ENCODE measurements at regions not wholly inside any gene's neighbourhood (a gene's known extent, or its start where the extent isn't known, plus 50 kb on each side); places are given as distances from the start of the nearest gene placed in this dataset.
"Not testable (repeated sequence)": the region's sequence is repeated elsewhere in the genome, so short reads cannot be mapped to it uniquely, and the experiment has no call there.

GRCh38 chr20:7174554-7174953, 407.1 kb downstream of the BMP2 start:
- Histone ChIP-seq H3K36me3 (ENCODE audit: control insufficient read depth, insufficient read depth, low read length) (no peaks in the 10 kb centered on the region), H3K9me3 (ENCODE audit: control insufficient read depth, insufficient read depth, low read depth, low read length) (no peaks in the 10 kb centered on the region), H3K4me3 (ENCODE audit: low read depth in 2 of 2, low read length in 2 of 2) (no peak overlapping the region), H3K27me3 (ENCODE audit: control insufficient read depth, insufficient read depth, low read length) (no peaks in the 10 kb centered on the region), H3K27ac (ENCODE audit: low read length) (no peak overlapping the region), H3K4me1 (ENCODE audit: control insufficient read depth, insufficient read depth, low read length) (no peaks in the 10 kb centered on the region)
- DNase-seq (ENCODE audit: low read depth, low spot score) (no peak), ATAC-seq (no peak)
- BruUV-seq (replicated peaks): no TSS peak
- ChIA-PET POLR2A (no interaction called here), CTCF (no interaction called here)
- in situ Hi-C loops (cut with HindIII; ENCODE audit: low pct_unique_long_range_greater_than_20kb, low sequenced_read_pairs): no loop called here
- TF ChIP-seq POLR2AphosphoS5 (IDR thresholded peaks at IDR 0.05; ENCODE audit: low read depth, low read length) (no peak), TCF7L2 (IDR thresholded peaks at IDR 0.05; ENCODE audit: low read depth, low read length) (no peak), REST (IDR thresholded peaks at IDR 0.05; ENCODE audit: insufficient read depth in 1 of 2, low read depth in 2 of 2, low read length in 1 of 2) (no peak), CTCF (IDR thresholded peaks at IDR 0.05) (no peak), SIN3A (IDR thresholded peaks at IDR 0.05; ENCODE audit: borderline replicate concordance, insufficient read depth, low read depth, low read length) (no peak)
- intact Hi-C loops (cut with micrococcal nuclease; ENCODE audit: unreplicated experiment): no loop called here

GRCh38 chr20:7175827-7176226, 408.3 kb downstream of the BMP2 start:
- H3K4me1 ChIP-seq (ENCODE audit: control insufficient read depth, insufficient read depth, low read length); CTCF ChIA-PET; ATAC-seq; H3K9me3 ChIP-seq (ENCODE audit: control insufficient read depth, insufficient read depth, low read depth, low read length); H3K4me3 ChIP-seq (ENCODE audit: low read depth in 2 of 2, low read length in 2 of 2); DNase-seq (ENCODE audit: low read depth, low spot score); in situ Hi-C loops (cut with HindIII; ENCODE audit: low pct_unique_long_range_greater_than_20kb, low sequenced_read_pairs); BruUV-seq (replicated peaks); POLR2A ChIA-PET; intact Hi-C loops (cut with micrococcal nuclease; ENCODE audit: unreplicated experiment); H3K27ac ChIP-seq (ENCODE audit: low read length); H3K36me3 ChIP-seq (ENCODE audit: control insufficient read depth, insufficient read depth, low read length); H3K27me3 ChIP-seq (ENCODE audit: control insufficient read depth, insufficient read depth, low read length): not testable (repeated sequence)

DNA sequence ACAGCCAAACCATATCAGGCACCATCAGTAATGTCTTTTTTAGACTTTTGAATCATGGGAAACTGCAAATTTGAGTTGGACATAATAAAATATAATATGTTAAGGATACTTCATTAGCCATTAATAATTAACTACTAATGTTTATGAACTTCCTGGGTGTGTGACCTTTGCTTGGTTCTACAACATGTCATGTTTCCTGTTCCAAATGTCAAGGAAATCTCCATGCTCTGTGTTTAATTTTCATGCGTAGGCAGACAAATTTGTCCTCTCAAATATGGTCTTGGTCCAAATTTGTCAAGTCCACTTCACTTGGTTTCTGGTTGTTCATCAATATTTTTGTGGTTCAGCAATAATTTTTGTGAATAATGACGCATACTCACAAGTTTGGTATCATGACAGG, 410.5 kb downstream of the BMP2 start:
- H3K27ac ChIP-seq (ENCODE audit: low read length): no peak overlapping the region
- no TSS peak for BruUV-seq (replicated peaks)
- intact Hi-C loops (cut with micrococcal nuclease; ENCODE audit: unreplicated experiment): no loop called here
- ATAC-seq (no peak), DNase-seq (ENCODE audit: low read depth, low spot score) (no peak)
- H3K4me3 ChIP-seq (ENCODE audit: low read depth in 2 of 2, low read length in 2 of 2): no peak overlapping the region
- ChIA-PET CTCF (no interaction called here), POLR2A (no interaction called here)
- no peak for TF ChIP-seq TCF7L2 (IDR thresholded peaks at IDR 0.05; ENCODE audit: low read depth, low read length)
- TF ChIP-seq SIN3A (IDR thresholded peaks at IDR 0.05; ENCODE audit: borderline replicate concordance, insufficient read depth, low read depth, low read length): no peak
- TF ChIP-seq CTCF (IDR thresholded peaks at IDR 0.05): no peak
- TF ChIP-seq POLR2AphosphoS5 (IDR thresholded peaks at IDR 0.05; ENCODE audit: low read depth, low read length): no peak
- no peak for TF ChIP-seq REST (IDR thresholded peaks at IDR 0.05; ENCODE audit: insufficient read depth in 1 of 2, low read depth in 2 of 2, low read length in 1 of 2)
- no peaks in the 10 kb centered on the region for H3K27me3 ChIP-seq (ENCODE audit: control insufficient read depth, insufficient read depth, low read length)
- H3K9me3 ChIP-seq (ENCODE audit: control insufficient read depth, insufficient read depth, low read depth, low read length): no peaks in the 10 kb centered on the region
- no peaks in the 10 kb centered on the region for H3K36me3 ChIP-seq (ENCODE audit: control insufficient read depth, insufficient read depth, low read length)
- H3K4me1 ChIP-seq (ENCODE audit: control insufficient read depth, insufficient read depth, low read length): no peaks in the 10 kb centered on the region
- in situ Hi-C loops (cut with HindIII; ENCODE audit: low pct_unique_long_range_greater_than_20kb, low sequenced_read_pairs): no loop called here

All from Panc1 (cell line).